Heart left ventricle (tissue), 13 donors: ENCODE measurements at regions not wholly inside any gene's neighbourhood (a gene's known extent, or its start where the extent isn't known, plus 50 kb on each side); places are given as distances from the start of the nearest gene placed in this dataset.

Experiments used
- POLR2A ChIP-seq, 2 donors: fragments of 450-650 bp; IDR thresholded peaks; one replicate each; pipeline ENCODE4 v1.6.1; 2017; ENCODE audit warnings: antibody characterized with exemption in 2 of 2, mild to moderate bottlenecking in 2 of 2, moderate library complexity in 2 of 2
- TF ChIP-seq, protein P1 (sequence below), 12 donors: fragments of 200-600 bp; sonication (generic) in 4 of 12; IDR thresholded peaks; one replicate each; pipeline versions ENCODE4 v1.5.0 to v1.8.0; 2018 to 2022; ENCODE audit warnings: antibody characterized with exemption in 12 of 12, mild to moderate bottlenecking in 5 of 12
- donor health status: ischemic (EF 13 %, LVEDD 7.1; RV severe dilation, severe dysfunction).
- donor health status: DM: no; HTN: yes; CAD: no.
- donor health status: DM: no; HTN: no; CAD: no.
- donor health status: ischemic (EF 25% LVEDD 6.9; RV normal size, moderate dysfunction).
- donor health status: ischemic (EF 25% LVEDD 5.7; RV mildly dilated, moderate dysfunction).
- donor health status: ischemic (EF 35%, LVEDD 5.7; RV mildly dilated, moderate dysfunction).
- donor health status: nonischemic (EF 11% LVEDD 7.7; RV severe dilation, severe dysfunction).
- donor health status: DM: yes; HTN: yes; CAD: no.
- donor health status: PGD.
- donor health status: ischemic (EF 29% LVEDD 5.4; RV normal size, mild dysfunction).
- donor health status: nonischemic (EF 23%, LVEDD 6.1; RV moderate dilation, normal function).

DNA sequence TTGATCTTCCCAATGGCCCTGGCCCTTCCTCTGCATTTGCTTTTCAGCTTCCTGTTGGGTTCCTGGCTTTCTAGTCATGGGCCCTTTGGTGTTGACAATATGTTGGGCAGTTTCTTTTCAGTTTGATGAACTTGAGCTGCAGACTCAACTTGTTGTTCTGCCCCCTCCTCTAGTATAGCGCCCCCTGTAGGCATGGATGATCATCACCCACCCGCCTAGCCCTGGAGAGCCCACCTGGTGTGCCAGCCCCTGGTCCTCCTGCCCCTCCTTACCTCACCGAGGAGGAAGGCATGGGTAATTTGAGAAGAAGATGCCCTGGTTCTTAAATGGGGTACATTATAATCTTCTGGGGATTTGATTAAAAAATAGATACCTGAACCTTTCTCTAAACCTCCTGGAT lies 271.2 kb downstream of the SNX10 start:
- TF ChIP-seq POLR2A (IDR thresholded peaks at IDR 0.05) = no peak
- TF ChIP-seq, protein P1, sequence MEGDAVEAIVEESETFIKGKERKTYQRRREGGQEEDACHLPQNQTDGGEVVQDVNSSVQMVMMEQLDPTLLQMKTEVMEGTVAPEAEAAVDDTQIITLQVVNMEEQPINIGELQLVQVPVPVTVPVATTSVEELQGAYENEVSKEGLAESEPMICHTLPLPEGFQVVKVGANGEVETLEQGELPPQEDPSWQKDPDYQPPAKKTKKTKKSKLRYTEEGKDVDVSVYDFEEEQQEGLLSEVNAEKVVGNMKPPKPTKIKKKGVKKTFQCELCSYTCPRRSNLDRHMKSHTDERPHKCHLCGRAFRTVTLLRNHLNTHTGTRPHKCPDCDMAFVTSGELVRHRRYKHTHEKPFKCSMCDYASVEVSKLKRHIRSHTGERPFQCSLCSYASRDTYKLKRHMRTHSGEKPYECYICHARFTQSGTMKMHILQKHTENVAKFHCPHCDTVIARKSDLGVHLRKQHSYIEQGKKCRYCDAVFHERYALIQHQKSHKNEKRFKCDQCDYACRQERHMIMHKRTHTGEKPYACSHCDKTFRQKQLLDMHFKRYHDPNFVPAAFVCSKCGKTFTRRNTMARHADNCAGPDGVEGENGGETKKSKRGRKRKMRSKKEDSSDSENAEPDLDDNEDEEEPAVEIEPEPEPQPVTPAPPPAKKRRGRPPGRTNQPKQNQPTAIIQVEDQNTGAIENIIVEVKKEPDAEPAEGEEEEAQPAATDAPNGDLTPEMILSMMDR (IDR thresholded peaks at IDR 0.05) = no peak
